GM23338 (cell line): ENCODE measurements at regions not wholly inside any gene's neighbourhood (a gene's known extent, or its start where the extent isn't known, plus 50 kb on each side); places are given as distances from the start of the nearest gene placed in this dataset.

Experiments
- ATAC-seq: fragments of 200-7000 bp; cut with Tn5 transposase; 3 replicates; pipeline ENCODE4 v1.9.1; 2020
- DNase-seq: peaks from one replicate; pipeline ENCODE4 v3.0.0-alpha.2; 2015; ENCODE audit warnings: low spot score
- H2AFZ ChIP-seq: fragments of 200-600 bp; sonication (generic); 2 replicates; pipeline ENCODE4 v1.8.0; 2016; ENCODE audit warnings: antibody characterized with exemption, mild to moderate bottlenecking, moderate library complexity
- H3F3A ChIP-seq: fragments of 200-600 bp; sonication (generic); replicated peaks from 2 replicates; pipeline ENCODE4 v1.8.0; 2017; ENCODE audit warnings: antibody characterized with exemption, mixed run types, low read depth
- H3K27ac ChIP-seq: fragments of 200-600 bp; sonication (generic); 2 replicates; pipeline ENCODE4 v1.6.1; 2016; ENCODE audit warnings: low read depth
- H3K27me3 ChIP-seq: fragments of 200-600 bp; sonication (generic); 2 replicates; pipeline ENCODE4 v1.8.0; 2016; ENCODE audit warnings: mild to moderate bottlenecking, mixed run types, moderate library complexity; ENCODE audit not compliant: insufficient read depth
- H3K36me3 ChIP-seq: fragments of 200-600 bp; sonication (generic); 2 replicates; pipeline ENCODE4 v1.8.0; 2016; ENCODE audit warnings: mild to moderate bottlenecking; ENCODE audit not compliant: insufficient read depth
- H3K4me1 ChIP-seq: fragments of 200-600 bp; sonication (generic); 2 replicates; pipeline ENCODE4 v1.8.0; 2016; ENCODE audit warnings: mild to moderate bottlenecking, moderate library complexity; ENCODE audit not compliant: insufficient read depth
- H3K4me2 ChIP-seq: fragments of 200-600 bp; sonication (generic); 2 replicates; pipeline ENCODE4 v1.7.1; 2017; ENCODE audit warnings: mixed run types
- H3K4me3 ChIP-seq: fragments of 200-600 bp; sonication (generic); 2 replicates; pipeline ENCODE4 v1.6.1; 2016; ENCODE audit warnings: mixed run types
- H3K79me2 ChIP-seq: fragments of 200-600 bp; sonication (generic); replicated peaks from 2 replicates; pipeline ENCODE4 v1.8.0; 2017; ENCODE audit warnings: mild to moderate bottlenecking; ENCODE audit not compliant: insufficient read depth
- H3K9me2 ChIP-seq: fragments of 200-600 bp; sonication (generic); 2 replicates; pipeline ENCODE4 v1.8.0; 2017; ENCODE audit not compliant: insufficient read depth
- H4K20me1 ChIP-seq: fragments of 200-600 bp; sonication (generic); replicated peaks from 2 replicates; pipeline ENCODE4 v1.8.0; 2017; ENCODE audit warnings: mild to moderate bottlenecking; ENCODE audit not compliant: insufficient read depth
- H3K27ac Mint-ChIP-seq: 2 replicates; pipeline ENCODE4 v1.8.0; 2020; ENCODE audit warnings: inconsistent platforms, mild to moderate bottlenecking, moderate library complexity, mixed read lengths
- H3K27me3 Mint-ChIP-seq: 3 replicates; pipeline ENCODE4 v1.8.0; 2022; ENCODE audit warnings: low read depth, mild to moderate bottlenecking, moderate library complexity, mixed read lengths, inconsistent platforms; ENCODE audit not compliant: insufficient read depth, poor library complexity
- H3K36me3 Mint-ChIP-seq: 3 replicates; pipeline ENCODE4 v1.8.0; 2021; ENCODE audit warnings: low read depth, mild to moderate bottlenecking, inconsistent platforms, moderate library complexity, mixed read lengths
- H3K4me1 Mint-ChIP-seq: 3 replicates; pipeline ENCODE4 v1.8.0; 2020; ENCODE audit warnings: mild to moderate bottlenecking, inconsistent platforms, mixed read lengths
- H3K4me3 Mint-ChIP-seq: 3 replicates; pipeline ENCODE4 v1.8.0; 2021; ENCODE audit warnings: moderate library complexity, mild to moderate bottlenecking, inconsistent platforms, mixed read lengths
- H3K9me3 Mint-ChIP-seq: 3 replicates; pipeline ENCODE4 v1.8.0; 2020; ENCODE audit warnings: moderate library complexity, mild to moderate bottlenecking, inconsistent platforms, mixed read lengths
- CREB1 ChIP-seq: fragments of 250-450 bp; sonication (Bioruptor Pico); IDR thresholded peaks from 2 replicates; pipeline ENCODE4 v1.5.0; 2020; ENCODE audit warnings: low read depth, mild to moderate bottlenecking, moderate library complexity
- EZH2 ChIP-seq: fragments of 200-600 bp; sonication (generic); IDR thresholded peaks from one replicate; pipeline ENCODE4 v1.8.0; 2017; ENCODE audit warnings: antibody characterized with exemption, mild to moderate bottlenecking, low read depth; ENCODE audit not compliant: unreplicated experiment
- JUNB ChIP-seq: IDR thresholded peaks from one replicate; pipeline ENCODE4 v1.6.1; 2016; ENCODE audit warnings: antibody characterized with exemption; ENCODE audit not compliant: unreplicated experiment
- TF ChIP-seq, protein P1 (sequence below), 2 experiments: fragments of 200-600 bp in 1 of 2; sonication (generic) in 1 of 2; conservative IDR thresholded peaks; 2 replicates each; pipeline versions ENCODE4 v1.5.1 to v1.6.1; 2016 to 2017; ENCODE audit warnings: antibody characterized with exemption in 2 of 2, low read depth in 2 of 2, mild to moderate bottlenecking in 2 of 2, moderate library complexity in 1 of 2
- TF ChIP-seq, protein P2 (sequence below): IDR thresholded peaks from one replicate; pipeline ENCODE4 v1.6.1; 2018; ENCODE audit warnings: antibody characterized with exemption; ENCODE audit not compliant: unreplicated experiment

DNA sequence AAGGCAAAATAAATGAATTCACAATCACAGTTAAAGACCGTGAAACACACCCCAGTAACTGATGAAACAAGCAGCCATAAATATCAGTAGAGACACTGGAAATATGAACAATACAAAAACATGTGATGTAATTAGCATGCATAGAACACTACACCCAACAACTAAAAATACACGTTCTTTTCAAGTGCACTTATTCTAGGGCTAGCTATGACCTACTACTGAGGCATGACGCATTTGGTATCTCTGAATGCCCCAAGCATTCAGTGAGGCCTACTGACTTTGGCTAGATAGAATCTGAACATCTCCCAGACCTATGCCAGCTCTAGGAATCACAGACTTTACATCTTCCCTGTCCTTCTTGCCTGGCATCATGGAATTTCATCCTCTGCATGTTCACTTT lies 450.0 kb upstream of the ID2 start (continued):
- TF ChIP-seq, protein P1, sequence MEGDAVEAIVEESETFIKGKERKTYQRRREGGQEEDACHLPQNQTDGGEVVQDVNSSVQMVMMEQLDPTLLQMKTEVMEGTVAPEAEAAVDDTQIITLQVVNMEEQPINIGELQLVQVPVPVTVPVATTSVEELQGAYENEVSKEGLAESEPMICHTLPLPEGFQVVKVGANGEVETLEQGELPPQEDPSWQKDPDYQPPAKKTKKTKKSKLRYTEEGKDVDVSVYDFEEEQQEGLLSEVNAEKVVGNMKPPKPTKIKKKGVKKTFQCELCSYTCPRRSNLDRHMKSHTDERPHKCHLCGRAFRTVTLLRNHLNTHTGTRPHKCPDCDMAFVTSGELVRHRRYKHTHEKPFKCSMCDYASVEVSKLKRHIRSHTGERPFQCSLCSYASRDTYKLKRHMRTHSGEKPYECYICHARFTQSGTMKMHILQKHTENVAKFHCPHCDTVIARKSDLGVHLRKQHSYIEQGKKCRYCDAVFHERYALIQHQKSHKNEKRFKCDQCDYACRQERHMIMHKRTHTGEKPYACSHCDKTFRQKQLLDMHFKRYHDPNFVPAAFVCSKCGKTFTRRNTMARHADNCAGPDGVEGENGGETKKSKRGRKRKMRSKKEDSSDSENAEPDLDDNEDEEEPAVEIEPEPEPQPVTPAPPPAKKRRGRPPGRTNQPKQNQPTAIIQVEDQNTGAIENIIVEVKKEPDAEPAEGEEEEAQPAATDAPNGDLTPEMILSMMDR (conservative IDR thresholded peaks at IDR 0.05; ENCODE audit: low read depth in 2 of 2), result no peak
- TF ChIP-seq JUNB (no peak), CREB1 (no peak)
- TF ChIP-seq, protein P2, sequence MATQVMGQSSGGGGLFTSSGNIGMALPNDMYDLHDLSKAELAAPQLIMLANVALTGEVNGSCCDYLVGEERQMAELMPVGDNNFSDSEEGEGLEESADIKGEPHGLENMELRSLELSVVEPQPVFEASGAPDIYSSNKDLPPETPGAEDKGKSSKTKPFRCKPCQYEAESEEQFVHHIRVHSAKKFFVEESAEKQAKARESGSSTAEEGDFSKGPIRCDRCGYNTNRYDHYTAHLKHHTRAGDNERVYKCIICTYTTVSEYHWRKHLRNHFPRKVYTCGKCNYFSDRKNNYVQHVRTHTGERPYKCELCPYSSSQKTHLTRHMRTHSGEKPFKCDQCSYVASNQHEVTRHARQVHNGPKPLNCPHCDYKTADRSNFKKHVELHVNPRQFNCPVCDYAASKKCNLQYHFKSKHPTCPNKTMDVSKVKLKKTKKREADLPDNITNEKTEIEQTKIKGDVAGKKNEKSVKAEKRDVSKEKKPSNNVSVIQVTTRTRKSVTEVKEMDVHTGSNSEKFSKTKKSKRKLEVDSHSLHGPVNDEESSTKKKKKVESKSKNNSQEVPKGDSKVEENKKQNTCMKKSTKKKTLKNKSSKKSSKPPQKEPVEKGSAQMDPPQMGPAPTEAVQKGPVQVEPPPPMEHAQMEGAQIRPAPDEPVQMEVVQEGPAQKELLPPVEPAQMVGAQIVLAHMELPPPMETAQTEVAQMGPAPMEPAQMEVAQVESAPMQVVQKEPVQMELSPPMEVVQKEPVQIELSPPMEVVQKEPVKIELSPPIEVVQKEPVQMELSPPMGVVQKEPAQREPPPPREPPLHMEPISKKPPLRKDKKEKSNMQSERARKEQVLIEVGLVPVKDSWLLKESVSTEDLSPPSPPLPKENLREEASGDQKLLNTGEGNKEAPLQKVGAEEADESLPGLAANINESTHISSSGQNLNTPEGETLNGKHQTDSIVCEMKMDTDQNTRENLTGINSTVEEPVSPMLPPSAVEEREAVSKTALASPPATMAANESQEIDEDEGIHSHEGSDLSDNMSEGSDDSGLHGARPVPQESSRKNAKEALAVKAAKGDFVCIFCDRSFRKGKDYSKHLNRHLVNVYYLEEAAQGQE, result no peak

DNA sequence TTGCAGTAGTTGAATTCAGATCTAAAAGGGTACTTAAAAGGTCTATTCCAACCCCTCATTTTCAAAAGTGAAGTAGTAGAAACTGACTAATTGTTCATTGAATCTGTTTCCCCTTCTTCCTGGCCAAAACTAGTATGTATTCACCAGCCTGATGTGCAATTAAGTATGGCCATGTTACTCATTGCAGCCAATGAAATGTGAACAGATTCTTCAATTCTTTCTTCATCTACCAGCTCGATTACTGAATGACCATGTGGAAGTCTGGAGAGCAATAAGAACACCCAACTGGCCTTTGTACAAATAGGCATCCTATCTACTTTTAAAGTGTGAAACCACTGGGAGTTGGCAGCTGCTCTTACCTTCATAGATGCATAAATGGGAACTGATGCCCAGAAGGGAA lies 449.0 kb upstream of the ID2 start:
- TF ChIP-seq, protein P2, result no peak
- no peak for TF ChIP-seq EZH2
- TF ChIP-seq JUNB, result no peak
- Mint-ChIP-seq H3K27me3 (peaks cover 4% of the 10 kb centered on the region), H3K4me1 (peaks cover 4% of the 10 kb centered on the region; the same call in 2 of the 3 replicates), H3K27ac (no peak overlapping the region), H3K9me3 (no peaks in the 10 kb centered on the region), H3K4me3 (no peak overlapping the region), H3K36me3 (no peaks in the 10 kb centered on the region)
- Histone ChIP-seq H3K27me3 (no peaks in the 10 kb centered on the region), H3K9me2 (peaks cover 13% of the 10 kb centered on the region; the same call in 1 of the 2 replicates), H3K36me3 (no peaks in the 10 kb centered on the region), H3K27ac (no peak overlapping the region), H3K4me3 (no peak overlapping the region), H2AFZ (no peak overlapping the region), H4K20me1 (no peaks in the 10 kb centered on the region), H3F3A (no peaks in the 10 kb centered on the region), H3K79me2 (no peaks in the 10 kb centered on the region), H3K4me2 (no peak overlapping the region), H3K4me1 (0 out of 2 replicates have a peak, but pooled peaks cover 6% of the 10 kb centered on the region)
- DNase-seq (no peak), ATAC-seq (no peak)
